Activated B cell treated with CpG ODN at 0.5 μM for 24 hours (primary cell): ENCODE measurements at regions not wholly inside any gene's neighbourhood (a gene's known extent, or its start where the extent isn't known, plus 50 kb on each side); places are given as distances from the start of the nearest gene placed in this dataset.

ENCODE experiments used
- ATAC-seq: fragments of 200-7000 bp; cut with Tn5 transposase; one replicate; pipeline ENCODE4 v1.10.0; 2021; ENCODE audit warnings: low read depth, mild to moderate bottlenecking, moderate library complexity
- CTCF ChIA-PET: fragments of 350-600 bp; sonication (Branson Sonifier 250); formaldehyde crosslinking; loops from one replicate; lab custom pipeline; 2021; ENCODE audit warnings: antibody characterized with exemption; lab: Charles Lee
- POLR2A ChIA-PET: fragments of 350-600 bp; sonication (Branson Sonifier 250); formaldehyde crosslinking; loops from one replicate; lab custom pipeline; 2021; ENCODE audit warnings: antibody characterized with exemption; lab: Charles Lee
- DNase-seq: peaks from one replicate; pipeline ENCODE4 v3.0.0; 2022
- H3K27ac Mint-ChIP-seq: one replicate; pipeline ENCODE4 v1.8.0; 2020; ENCODE audit warnings: mixed read lengths
- H3K27me3 Mint-ChIP-seq: one replicate; pipeline ENCODE4 v1.8.0; 2021; ENCODE audit warnings: mixed read lengths
- H3K36me3 Mint-ChIP-seq: one replicate; pipeline ENCODE4 v1.8.0; 2021; ENCODE audit warnings: low read depth, mixed read lengths
- H3K4me1 Mint-ChIP-seq: one replicate; pipeline ENCODE4 v1.8.0; 2021; ENCODE audit warnings: mixed read lengths
- H3K4me3 Mint-ChIP-seq: one replicate; pipeline ENCODE4 v1.8.0; 2020; ENCODE audit warnings: mild to moderate bottlenecking, mixed read lengths
- H3K9me3 Mint-ChIP-seq: one replicate; pipeline ENCODE4 v1.8.0; 2020; ENCODE audit warnings: mixed read lengths
- intact Hi-C: fragments of 100-400 bp; cut with micrococcal nuclease; formaldehyde crosslinking; loops from one replicate; pipeline ENCODE4 v1.15.1; 2024
- TF ChIP-seq, protein P1 (sequence below): fragments of 200-600 bp; IDR thresholded peaks from one replicate; pipeline ENCODE4 v1.8.0; 2022; ENCODE audit warnings: antibody characterized with exemption, mild to moderate bottlenecking

DNA sequence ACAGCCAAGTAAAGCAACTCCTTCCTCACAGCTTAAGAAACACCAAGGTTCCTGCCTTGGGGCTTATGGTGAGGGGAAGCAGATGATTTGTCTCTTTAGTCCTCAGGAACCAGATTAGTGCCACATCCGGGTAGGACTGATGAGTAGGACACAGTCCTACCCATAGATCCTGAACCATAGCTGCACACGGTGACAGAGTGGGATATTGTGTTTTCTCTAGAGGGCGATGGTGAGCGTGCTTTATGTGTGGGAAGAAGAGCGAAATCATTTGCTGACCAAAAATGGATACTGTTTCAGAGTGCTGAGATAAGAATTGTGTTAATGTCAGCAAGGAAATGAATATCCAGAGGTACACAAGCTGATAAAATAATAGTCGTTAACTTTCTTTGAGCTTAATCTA lies 209.0 kb upstream of the FBXL7 start:
- intact Hi-C loops, result no loop called here
- TF ChIP-seq, protein P1, sequence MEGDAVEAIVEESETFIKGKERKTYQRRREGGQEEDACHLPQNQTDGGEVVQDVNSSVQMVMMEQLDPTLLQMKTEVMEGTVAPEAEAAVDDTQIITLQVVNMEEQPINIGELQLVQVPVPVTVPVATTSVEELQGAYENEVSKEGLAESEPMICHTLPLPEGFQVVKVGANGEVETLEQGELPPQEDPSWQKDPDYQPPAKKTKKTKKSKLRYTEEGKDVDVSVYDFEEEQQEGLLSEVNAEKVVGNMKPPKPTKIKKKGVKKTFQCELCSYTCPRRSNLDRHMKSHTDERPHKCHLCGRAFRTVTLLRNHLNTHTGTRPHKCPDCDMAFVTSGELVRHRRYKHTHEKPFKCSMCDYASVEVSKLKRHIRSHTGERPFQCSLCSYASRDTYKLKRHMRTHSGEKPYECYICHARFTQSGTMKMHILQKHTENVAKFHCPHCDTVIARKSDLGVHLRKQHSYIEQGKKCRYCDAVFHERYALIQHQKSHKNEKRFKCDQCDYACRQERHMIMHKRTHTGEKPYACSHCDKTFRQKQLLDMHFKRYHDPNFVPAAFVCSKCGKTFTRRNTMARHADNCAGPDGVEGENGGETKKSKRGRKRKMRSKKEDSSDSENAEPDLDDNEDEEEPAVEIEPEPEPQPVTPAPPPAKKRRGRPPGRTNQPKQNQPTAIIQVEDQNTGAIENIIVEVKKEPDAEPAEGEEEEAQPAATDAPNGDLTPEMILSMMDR, result no peak
- Mint-ChIP-seq H3K9me3 (peaks cover 5% of the 10 kb centered on the region), H3K27ac (no peak overlapping the region), H3K4me3 (no peak overlapping the region), H3K27me3 (no peaks in the 10 kb centered on the region), H3K4me1 (no peaks in the 10 kb centered on the region), H3K36me3 (no peaks in the 10 kb centered on the region)
- CTCF ChIA-PET, result no interaction called here
- no peak for ATAC-seq
- DNase-seq, result no peak
- POLR2A ChIA-PET, result no interaction called here

DNA sequence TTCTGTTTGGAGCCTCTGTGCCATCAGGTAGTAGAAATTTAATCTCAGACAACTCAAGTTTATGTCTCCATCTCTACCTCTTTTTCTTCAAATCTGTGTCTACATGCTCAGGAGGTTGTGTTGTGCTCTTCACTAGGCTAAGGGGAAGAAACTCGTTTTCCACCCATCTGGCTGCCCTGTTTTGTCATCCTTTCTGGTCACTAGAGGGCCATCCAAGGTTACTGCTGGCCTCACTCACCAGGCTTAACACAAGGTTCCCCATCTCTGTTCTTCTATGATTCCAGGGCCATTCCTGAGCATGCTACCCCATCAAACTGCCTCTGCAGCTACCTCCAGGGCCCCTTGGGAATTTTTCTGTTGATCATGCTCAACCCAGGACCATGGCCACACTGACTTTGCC lies 213.3 kb upstream of the FBXL7 start:
- intact Hi-C loops, result no loop called here
- H3K9me3 Mint-ChIP-seq, result peaks cover 2% of the 10 kb centered on the region
- CTCF ChIA-PET, result no interaction called here
- H3K4me1 Mint-ChIP-seq, result no peaks in the 10 kb centered on the region
- H3K27ac Mint-ChIP-seq, result no peak overlapping the region
- no peaks in the 10 kb centered on the region for H3K27me3 Mint-ChIP-seq
- H3K36me3 Mint-ChIP-seq, result no peaks in the 10 kb centered on the region
- ATAC-seq, result no peak
- POLR2A ChIA-PET, result no interaction called here
- H3K4me3 Mint-ChIP-seq, result no peak overlapping the region
- no peak for DNase-seq
- TF ChIP-seq, protein P1, result no peak

DNA sequence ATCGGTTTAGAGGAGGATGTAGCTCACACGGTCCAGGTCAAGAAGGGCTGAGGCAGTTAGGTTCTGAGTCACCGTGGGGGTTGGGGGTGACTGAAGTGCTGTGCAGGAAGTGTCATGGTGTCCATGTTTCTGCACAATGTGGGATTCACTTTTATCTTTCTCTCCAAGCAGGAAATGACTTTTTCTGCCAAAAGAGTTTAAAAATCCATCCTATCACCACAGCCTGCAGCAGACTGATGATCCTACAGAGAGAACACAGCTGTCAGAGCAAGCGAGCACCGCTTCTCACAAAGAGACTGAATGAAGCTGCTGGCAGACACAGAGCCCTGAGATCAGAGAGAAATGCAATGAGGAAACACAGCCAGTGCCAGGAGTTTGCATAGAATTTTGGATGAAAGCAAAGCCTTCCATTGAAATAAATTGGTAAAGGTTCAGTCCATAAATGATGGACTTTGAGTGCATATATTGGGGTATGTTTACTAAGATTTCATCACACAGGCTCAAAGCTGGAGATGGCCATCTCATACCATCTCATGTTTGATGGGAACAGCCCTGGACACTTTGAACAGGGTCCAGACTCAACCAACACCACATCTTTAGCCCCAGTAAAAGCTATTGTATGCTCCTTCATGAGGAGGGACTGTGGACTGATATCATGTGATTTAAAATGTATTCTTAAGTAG lies 213.9 kb upstream of the FBXL7 start:
- intact Hi-C loops, result no loop called here
- Mint-ChIP-seq H3K4me3 (no peak overlapping the region), H3K27me3 (no peaks in the 10 kb centered on the region)

GRCh38 chr5:15284706-15285105 lies 215.3 kb upstream of the FBXL7 start:
- POLR2A ChIA-PET, result no interaction called here
- Mint-ChIP-seq H3K9me3 (peaks cover 3% of the 10 kb centered on the region), H3K27ac (no peak overlapping the region), H3K36me3 (no peaks in the 10 kb centered on the region), H3K4me1 (no peaks in the 10 kb centered on the region), H3K4me3 (no peak overlapping the region), H3K27me3 (no peaks in the 10 kb centered on the region)
- intact Hi-C loops, result no loop called here
- DNase-seq (no peak), ATAC-seq (no peak)
- CTCF ChIA-PET, result no interaction called here
- TF ChIP-seq, protein P1, result no peak

More for the DNA sequence above, 213.9 kb upstream of the FBXL7 start:
- CTCF ChIA-PET, result no interaction called here
- no peak for DNase-seq
- Mint-ChIP-seq H3K36me3 (no peaks in the 10 kb centered on the region), H3K27ac (no peak overlapping the region), H3K9me3 (peaks cover 2% of the 10 kb centered on the region), H3K4me1 (no peaks in the 10 kb centered on the region)
- TF ChIP-seq, protein P1, result no peak
- POLR2A ChIA-PET, result no interaction called here
- no peak for ATAC-seq

- ATAC-seq (no peak), DNase-seq (no peak)
- Mint-ChIP-seq H3K27me3 (no peaks in the 10 kb centered on the region), H3K4me1 (no peaks in the 10 kb centered on the region), H3K9me3 (peaks cover 8% of the 10 kb centered on the region), H3K36me3 (no peaks in the 10 kb centered on the region), H3K4me3 (no peak overlapping the region), H3K27ac (no peak overlapping the region)
- POLR2A ChIA-PET, result no interaction called here
- CTCF ChIA-PET, result no interaction called here
- TF ChIP-seq, protein P1, result no peak
- intact Hi-C loops, result no loop called here
These were observed 216.9 kb upstream of the FBXL7 start for GRCh38 chr5:15283076-15283475.
